SU-DHL-6 (cell line): ENCODE measurements at regions not wholly inside any gene's neighbourhood (a gene's known extent, or its start where the extent isn't known, plus 50 kb on each side); places are given as distances from the start of the nearest gene placed in this dataset.

ENCODE experiments used
- H2AFZ ChIP-seq: fragments of 200-600 bp; sonication (generic); 2 replicates; pipeline ENCODE4 v1.6.1; 2014; ENCODE audit warnings: low read depth, mild to moderate bottlenecking, moderate library complexity, mixed read lengths, antibody characterized with exemption, low read length; ENCODE audit not compliant: severe bottlenecking
- H3F3A ChIP-seq: fragments of 200-600 bp; shearing (Covaris generic); 2 replicates; pipeline ENCODE4 v1.6.0; 2016; ENCODE audit warnings: antibody characterized with exemption, mild to moderate bottlenecking; ENCODE audit not compliant: insufficient read depth
- H3K27ac ChIP-seq: fragments of 200-600 bp; sonication (generic); 2 replicates; pipeline ENCODE4 v1.5.1; 2016; ENCODE audit warnings: low read depth, mild to moderate bottlenecking, low read length, moderate library complexity, mixed read lengths
- H3K27me3 ChIP-seq: fragments of 200-600 bp; sonication (generic), shearing (Covaris generic); 2 replicates; pipeline ENCODE4 v1.6.0; 2014; ENCODE audit warnings: mild to moderate bottlenecking, low read length
- H3K36me3 ChIP-seq: fragments of 200-600 bp; sonication (generic); 2 replicates; pipeline ENCODE4 v1.6.1; 2014; ENCODE audit warnings: mild to moderate bottlenecking, low read length, mixed read lengths
- H3K4me2 ChIP-seq: fragments of 300-600, 200-600 bp; shearing (Covaris generic), sonication (generic); 2 replicates; pipeline ENCODE4 v1.6.0; 2014; ENCODE audit warnings: low read length, low read depth, mild to moderate bottlenecking; ENCODE audit not compliant: poor library complexity, severe bottlenecking
- H3K4me3 ChIP-seq: fragments of 200-600 bp; sonication (generic); 2 replicates; pipeline ENCODE4 v1.5.1; 2014; ENCODE audit warnings: antibody characterized with exemption, low read length, mild to moderate bottlenecking, mixed read lengths; ENCODE audit not compliant: insufficient read depth, poor library complexity, severe bottlenecking
- H3K79me2 ChIP-seq: fragments of 200-600 bp; sonication (generic); 2 replicates; pipeline ENCODE4 v1.6.1; 2014; ENCODE audit warnings: mild to moderate bottlenecking, low read length, moderate library complexity; ENCODE audit not compliant: insufficient read depth
- H3K9ac ChIP-seq: fragments of 200-600 bp; sonication (generic); 2 replicates; pipeline ENCODE4 v1.7.0; 2014; ENCODE audit warnings: mild to moderate bottlenecking, low read length
- H3K9me2 ChIP-seq: fragments of 200-600 bp; sonication (generic); replicated peaks from 2 replicates; pipeline ENCODE4 v1.6.1; 2014; ENCODE audit warnings: low read length; ENCODE audit not compliant: insufficient read depth
- H3K9me3 ChIP-seq: fragments of 200-600 bp; sonication (generic); 2 replicates; pipeline ENCODE4 v1.6.1; 2014; ENCODE audit warnings: low read length, mixed read lengths; ENCODE audit not compliant: insufficient read depth
- H4K20me1 ChIP-seq: fragments of 200-600 bp; sonication (generic); 2 replicates; pipeline ENCODE4 v1.6.1; 2014; ENCODE audit warnings: low read depth, mild to moderate bottlenecking, antibody characterized with exemption, low read length, moderate library complexity, mixed read lengths
- EZH2phosphoT487 ChIP-seq: fragments of 200-600 bp; sonication (generic), shearing (Covaris generic); conservative IDR thresholded peaks from 2 replicates; pipeline ENCODE4 v1.6.1; 2018; ENCODE audit warnings: mild to moderate bottlenecking, antibody characterized with exemption, low read length, moderate library complexity, mixed read lengths
- TF ChIP-seq, protein P1 (sequence below): fragments of 200-600 bp; sonication (generic); IDR thresholded peaks from one replicate; pipeline ENCODE4 v1.5.1; 2017; ENCODE audit warnings: antibody characterized with exemption, mild to moderate bottlenecking, low read length, moderate library complexity; ENCODE audit not compliant: insufficient read depth, poor library complexity, severe bottlenecking

DNA sequence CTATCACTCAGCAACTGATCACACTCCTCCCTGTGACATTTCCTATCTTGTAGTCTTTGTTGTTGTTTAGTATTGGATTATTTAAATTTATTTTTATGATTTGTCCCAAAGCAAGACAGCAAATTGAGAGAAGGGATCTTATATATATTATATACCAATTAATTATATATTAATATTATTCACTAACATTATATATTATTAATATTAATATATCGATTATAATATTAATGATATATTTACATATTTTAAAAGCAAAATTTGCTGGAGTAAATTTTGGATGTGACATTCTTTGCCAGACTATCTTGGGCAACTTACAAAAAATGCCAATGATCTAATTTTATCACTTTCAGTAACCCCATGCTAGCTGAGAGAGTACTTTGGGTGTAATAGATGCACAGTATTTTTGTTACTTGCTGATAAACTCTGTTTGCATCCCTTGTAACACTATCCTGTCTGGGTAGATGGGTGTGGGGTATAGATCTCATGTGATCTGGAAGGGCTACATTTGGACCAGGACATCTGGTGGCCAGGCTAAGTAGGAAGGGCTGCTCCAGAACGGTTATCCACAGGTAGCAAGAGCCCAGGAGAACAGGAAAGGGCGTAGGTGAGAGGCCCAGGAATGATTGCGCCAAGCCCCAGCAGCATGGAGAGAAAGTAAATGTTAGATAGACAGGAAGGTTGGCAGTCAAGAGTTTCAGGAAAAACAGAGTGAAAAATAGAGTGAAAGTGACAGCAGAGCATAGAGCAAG lies 608.6 kb upstream of the KIRREL3 start:
- Histone ChIP-seq H4K20me1 (no peaks in the 10 kb centered on the region), H3K9me3 (no peaks in the 10 kb centered on the region), H3K4me3 (no peak overlapping the region), H3K27me3 (no peaks in the 10 kb centered on the region), H3K4me2 (no peak overlapping the region), H3K79me2 (no peaks in the 10 kb centered on the region), H3K27ac (no peak overlapping the region), H3K9ac (no peak overlapping the region), H2AFZ (no peak overlapping the region), H3F3A (no peaks in the 10 kb centered on the region), H3K36me3 (no peaks in the 10 kb centered on the region), H3K9me2 (no peaks in the 10 kb centered on the region)
- TF ChIP-seq EZH2phosphoT487 = no peak
- TF ChIP-seq, protein P1, sequence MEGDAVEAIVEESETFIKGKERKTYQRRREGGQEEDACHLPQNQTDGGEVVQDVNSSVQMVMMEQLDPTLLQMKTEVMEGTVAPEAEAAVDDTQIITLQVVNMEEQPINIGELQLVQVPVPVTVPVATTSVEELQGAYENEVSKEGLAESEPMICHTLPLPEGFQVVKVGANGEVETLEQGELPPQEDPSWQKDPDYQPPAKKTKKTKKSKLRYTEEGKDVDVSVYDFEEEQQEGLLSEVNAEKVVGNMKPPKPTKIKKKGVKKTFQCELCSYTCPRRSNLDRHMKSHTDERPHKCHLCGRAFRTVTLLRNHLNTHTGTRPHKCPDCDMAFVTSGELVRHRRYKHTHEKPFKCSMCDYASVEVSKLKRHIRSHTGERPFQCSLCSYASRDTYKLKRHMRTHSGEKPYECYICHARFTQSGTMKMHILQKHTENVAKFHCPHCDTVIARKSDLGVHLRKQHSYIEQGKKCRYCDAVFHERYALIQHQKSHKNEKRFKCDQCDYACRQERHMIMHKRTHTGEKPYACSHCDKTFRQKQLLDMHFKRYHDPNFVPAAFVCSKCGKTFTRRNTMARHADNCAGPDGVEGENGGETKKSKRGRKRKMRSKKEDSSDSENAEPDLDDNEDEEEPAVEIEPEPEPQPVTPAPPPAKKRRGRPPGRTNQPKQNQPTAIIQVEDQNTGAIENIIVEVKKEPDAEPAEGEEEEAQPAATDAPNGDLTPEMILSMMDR = no peak

GRCh38 chr11:127607487-127608085 lies 607.0 kb upstream of the KIRREL3 start:
- Histone ChIP-seq H3F3A (no peaks in the 10 kb centered on the region), H3K9ac (no peak overlapping the region), H2AFZ (no peak overlapping the region), H3K4me3 (no peak overlapping the region), H3K79me2 (no peaks in the 10 kb centered on the region), H3K36me3 (no peaks in the 10 kb centered on the region), H3K9me3 (no peaks in the 10 kb centered on the region), H3K4me2 (no peak overlapping the region), H3K27ac (no peak overlapping the region), H4K20me1 (no peaks in the 10 kb centered on the region), H3K9me2 (no peaks in the 10 kb centered on the region), H3K27me3 (no peaks in the 10 kb centered on the region)
- no peak for TF ChIP-seq EZH2phosphoT487
- TF ChIP-seq, protein P1 = no peak

GRCh38 chr11:127601578-127601977 lies 601.0 kb upstream of the KIRREL3 start:
- no peaks in the 10 kb centered on the region for H4K20me1 ChIP-seq
- H3K9me3 ChIP-seq = no peaks in the 10 kb centered on the region
- no peak overlapping the region for H2AFZ ChIP-seq
- H3K9me2 ChIP-seq = no peaks in the 10 kb centered on the region
- TF ChIP-seq, protein P1 = no peak
- TF ChIP-seq EZH2phosphoT487 = no peak
- no peak overlapping the region for H3K9ac ChIP-seq
- no peaks in the 10 kb centered on the region for H3K79me2 ChIP-seq
- no peaks in the 10 kb centered on the region for H3K36me3 ChIP-seq
- no peak overlapping the region for H3K27ac ChIP-seq
- no peak overlapping the region for H3K4me2 ChIP-seq
- no peak overlapping the region for H3K4me3 ChIP-seq
- no peaks in the 10 kb centered on the region for H3K27me3 ChIP-seq
- H3F3A ChIP-seq = no peaks in the 10 kb centered on the region
